Kidney capillary endothelial cell (primary cell): ENCODE measurements at regions not wholly inside any gene's neighbourhood (a gene's known extent, or its start where the extent isn't known, plus 50 kb on each side); places are given as distances from the start of the nearest gene placed in this dataset.

ENCODE experiments used
- DNase-seq: peaks from one replicate; pipeline ENCODE4 v3.0.0-alpha.2; 2018; ENCODE audit warnings: low spot score

DNA sequence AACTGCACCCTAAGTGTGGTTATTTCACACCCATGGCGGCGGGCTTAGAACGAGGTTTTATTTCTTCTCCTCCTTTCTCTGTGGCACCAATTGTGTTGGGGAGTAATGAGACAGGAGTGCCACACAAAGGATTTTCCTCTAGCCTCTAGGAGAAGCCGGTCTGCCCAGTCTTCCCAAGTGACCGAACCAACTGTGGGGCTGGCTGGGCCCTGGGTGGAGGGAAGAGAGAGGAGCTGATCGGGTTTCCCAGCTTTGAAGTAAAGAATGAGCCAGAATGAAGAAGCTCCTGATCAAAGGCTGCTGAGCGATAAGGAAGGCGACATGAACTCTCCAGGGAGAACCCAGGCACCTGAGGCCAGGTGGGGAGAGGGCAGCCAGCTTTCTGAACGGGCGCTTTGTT, 616.0 kb upstream of the BTBD3 start:
- DNase-seq = no peak

DNA sequence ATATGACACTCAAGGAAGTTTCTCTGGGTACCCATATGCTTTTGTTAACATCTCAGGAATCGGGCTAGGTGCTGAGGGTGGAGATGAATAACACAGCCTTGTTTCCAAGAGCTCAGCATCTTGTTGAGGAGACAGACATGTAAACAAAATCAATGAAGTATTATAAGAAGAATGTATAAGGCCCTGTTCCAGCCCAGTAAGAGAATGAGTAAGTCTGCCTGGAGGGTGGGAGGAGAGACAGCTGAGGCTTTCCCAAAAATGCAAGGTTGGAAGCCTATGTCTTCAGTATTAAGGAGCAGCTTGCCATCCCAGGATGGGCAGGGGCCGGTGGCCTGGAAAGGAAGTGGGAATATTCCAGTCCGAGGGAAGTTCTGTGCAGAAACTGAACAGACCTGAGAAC, 615.3 kb upstream of the BTBD3 start:
- DNase-seq = no peak

DNA sequence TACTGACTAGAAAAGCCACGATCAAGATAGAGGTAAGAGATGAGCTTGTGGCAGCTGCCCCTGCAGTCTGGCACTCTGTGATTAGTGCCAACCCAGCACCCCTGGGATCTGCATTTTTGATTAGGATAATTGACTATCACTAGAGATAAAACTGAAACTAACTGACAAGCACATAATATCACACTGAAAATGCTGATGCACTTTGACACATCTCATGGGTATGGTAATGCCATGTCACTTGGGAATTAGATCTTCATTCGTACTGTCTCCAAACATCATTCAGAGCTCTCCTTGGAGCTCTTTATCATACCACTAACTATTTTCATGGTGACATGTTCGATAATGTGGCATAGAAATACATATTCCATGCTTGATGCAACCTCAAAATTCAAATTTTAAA, 612.9 kb upstream of the BTBD3 start:
- no peak for DNase-seq

DNA sequence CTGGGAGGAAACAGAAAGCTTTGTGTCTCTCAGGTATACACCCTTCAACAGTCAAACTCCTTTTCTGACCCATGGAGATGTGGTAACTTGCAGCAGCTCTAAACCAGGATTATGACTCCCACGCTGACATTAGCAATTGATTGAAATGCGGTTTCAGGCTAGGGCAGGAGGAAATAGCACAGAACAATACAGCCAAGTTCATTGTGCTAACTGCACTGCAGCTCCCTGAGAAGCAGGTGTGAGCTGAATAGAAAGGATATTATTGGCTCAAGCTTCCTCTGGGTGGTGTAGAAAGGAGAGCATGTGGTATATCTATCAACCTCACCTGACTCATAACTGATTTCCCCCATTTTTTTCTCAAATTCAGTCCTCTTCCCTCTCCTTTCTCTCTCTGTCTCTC, 612.3 kb upstream of the BTBD3 start:
- DNase-seq = no peak

DNA sequence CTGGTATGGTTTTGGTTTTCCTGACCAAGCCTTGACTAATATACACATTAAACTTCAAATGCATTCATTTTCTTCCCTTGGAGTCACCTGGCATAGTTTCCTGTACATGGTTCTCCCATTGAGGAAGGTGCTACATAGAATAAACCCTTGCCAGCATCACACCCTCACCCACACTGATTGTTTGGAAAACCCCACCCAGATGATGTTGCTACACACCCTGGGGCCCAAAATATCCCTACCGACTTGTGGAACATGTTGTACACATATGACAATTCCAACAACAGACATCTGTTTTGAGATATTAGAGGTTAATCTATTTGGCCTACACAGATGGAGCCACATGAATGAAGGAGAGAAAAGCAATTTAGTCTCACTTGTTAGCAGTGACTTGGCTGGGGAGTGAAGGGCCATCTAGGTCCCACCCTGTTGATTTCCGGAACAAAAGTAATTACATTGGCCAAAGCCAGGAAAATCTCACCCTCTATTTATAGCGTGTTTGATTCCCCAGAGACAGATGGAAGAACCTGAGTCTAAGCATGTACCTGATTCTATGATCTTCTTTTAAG, 606.0 kb upstream of the BTBD3 start:
- DNase-seq = no peak

DNA sequence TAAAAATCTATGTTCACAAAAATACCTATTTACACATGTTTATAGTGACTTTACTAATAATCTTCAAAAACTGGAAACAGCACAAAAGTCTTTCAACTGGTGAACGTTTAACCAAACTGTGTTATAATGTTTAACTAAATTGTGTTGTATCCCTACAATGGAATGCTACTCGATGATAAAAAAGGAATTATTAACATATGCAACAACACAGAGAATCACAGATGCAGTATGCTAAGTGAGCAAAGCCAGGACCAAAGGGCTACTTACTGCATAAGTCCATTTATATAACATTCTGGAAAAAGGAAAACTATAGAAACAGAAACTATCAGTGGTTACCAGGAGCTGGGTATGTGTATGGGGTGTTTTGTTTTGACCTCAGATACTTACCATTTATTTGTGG, 602.2 kb upstream of the BTBD3 start:
- DNase-seq = no peak

DNA sequence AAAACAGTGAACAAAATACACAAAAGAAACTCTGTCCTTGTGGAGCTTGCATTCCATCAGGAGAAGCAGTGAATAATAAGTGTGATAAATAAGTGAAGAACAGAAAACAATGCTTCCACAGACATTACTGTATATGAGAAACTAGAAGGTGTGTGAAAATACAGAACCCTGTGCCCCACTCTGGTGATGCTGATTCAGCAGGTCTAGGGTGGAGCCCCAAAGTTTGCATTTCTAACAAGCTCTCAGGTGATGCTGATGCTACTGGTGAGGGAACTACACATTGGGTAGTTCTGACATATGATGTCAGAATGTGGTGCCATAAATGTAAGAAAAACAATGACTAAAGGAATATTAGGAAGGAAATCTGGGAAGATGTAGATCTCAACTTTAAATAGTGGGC, 601.4 kb upstream of the BTBD3 start:
- DNase-seq = no peak

DNA sequence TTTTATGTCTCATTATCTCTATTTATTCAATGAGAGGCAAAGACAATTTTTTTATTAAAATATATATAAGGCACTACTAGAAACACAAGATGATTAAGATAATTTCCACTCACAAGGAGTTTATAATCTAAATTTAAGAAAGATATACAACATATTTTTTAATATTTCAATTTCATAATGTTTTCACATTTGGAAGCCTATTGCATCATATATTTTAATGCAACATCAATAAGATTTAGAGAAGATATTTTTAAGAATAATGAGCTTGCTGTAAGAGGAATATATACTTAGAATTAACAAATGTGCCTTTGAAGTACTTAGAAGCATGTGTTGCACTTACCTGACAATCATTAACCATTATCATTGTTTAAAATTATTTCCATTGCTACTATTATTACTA, 597.7 kb upstream of the BTBD3 start:
- DNase-seq = no peak

DNA sequence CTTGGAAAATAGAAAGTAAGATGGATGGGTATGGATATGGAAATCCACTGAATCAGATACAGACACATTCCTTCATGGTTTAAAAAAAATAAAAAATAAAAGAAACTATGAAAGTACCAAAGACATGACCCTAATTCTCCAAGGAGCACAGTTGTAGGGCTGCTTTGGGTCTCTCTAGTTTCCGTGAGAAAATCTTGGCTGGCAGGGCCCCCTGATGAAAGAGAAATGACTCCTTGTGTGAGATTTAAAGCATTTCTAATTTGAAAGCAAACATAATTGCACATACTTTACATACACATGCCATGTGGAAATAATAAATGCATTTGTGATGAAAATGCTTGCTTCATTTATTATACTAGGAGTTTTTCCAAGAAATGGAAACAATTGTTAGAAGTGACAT, 593.9 kb upstream of the BTBD3 start:
- no peak for DNase-seq

DNA sequence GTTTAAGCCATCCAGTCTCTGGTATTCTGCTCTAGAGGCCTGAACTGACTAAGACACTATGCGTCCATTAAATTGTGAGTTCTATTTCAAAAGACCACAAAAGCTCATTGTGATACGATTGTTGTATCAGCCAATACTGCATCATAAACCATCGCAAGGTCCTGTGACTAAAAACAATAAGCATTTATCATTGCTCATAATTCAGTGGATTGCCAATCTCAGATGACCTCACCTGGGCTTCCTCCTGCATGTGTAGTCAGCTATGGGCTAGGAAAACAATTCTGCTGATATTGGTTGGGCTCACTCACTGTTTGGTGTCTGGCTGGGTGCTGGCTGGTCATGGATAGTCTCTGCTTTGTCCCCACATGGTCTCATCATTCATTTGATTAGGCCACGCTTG, 592.7 kb upstream of the BTBD3 start:
- DNase-seq = no peak

DNA sequence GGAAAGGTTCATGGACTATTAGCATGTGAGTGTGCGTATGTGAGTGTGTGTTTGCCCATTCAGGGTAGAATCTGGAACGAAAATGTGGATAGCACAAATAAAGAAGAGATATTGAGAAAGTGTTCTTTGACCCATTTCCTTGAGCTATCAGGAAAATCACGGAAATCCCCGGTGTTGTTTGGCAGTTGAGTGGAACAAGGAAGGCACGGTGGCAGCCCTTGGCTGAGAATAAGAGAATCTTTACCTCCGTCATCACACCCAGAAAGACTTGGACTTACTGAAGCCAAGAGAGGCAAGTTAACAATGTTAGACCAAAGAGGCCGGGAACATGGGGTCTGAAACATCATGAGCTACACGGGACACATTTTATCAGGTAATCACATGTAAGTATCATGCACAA, 588.9 kb upstream of the BTBD3 start:
- no peak for DNase-seq

DNA sequence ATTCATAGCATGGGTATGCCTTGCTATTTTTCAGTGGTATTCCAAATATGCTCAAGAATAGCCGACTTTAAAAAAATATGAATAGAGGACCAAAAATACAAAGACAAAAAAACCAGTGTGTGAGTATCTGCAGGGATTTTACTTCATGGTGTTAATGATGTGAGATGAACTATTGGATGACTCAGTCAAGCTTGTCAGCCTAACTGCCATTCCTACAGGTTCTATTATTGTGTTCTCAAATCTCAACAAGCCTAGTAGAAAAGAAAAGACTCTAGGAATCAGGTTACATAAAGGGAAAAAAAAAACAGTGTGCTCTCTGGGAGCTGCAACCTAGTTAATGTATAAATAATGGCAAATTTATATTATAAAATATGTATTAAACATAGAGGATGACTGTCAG, 588.4 kb upstream of the BTBD3 start:
- DNase-seq = no peak

DNA sequence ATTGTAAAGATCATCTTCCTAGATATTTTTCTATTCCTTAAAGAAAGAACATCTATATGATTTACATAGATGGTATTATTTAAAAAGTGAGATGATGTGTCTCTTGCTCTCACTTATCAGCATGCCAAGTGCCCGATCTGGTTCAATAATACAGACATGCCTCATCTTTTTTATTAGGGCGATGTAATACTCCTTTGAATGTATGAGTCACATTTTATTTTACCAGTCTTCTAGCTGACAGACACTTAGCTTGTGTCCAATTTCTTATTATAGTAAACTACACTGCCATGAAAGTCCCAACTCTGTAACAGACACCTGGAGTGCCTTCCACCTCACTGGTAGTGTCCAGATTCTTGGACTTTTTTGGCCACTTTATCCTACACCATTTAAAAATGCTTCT, 586.6 kb upstream of the BTBD3 start:
- DNase-seq = no peak

DNA sequence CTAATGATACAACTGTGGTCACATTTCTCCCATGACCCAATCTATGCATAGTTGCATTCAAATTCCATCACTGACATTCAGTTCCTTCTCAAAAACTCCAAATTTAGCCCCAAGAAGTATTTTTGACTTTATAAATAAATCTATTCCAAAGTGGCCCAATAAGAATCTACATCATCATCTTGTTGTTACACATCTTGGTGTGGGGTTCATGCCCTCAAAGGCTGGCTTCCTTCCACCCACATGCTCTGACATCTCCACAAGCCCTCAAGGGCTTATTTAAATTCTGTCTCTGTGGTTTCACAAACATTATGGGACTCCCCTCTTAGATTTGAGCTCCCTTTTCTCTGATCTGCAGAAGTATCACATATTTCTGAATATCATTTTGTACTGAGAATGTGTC, 585.3 kb upstream of the BTBD3 start:
- DNase-seq = no peak

DNA sequence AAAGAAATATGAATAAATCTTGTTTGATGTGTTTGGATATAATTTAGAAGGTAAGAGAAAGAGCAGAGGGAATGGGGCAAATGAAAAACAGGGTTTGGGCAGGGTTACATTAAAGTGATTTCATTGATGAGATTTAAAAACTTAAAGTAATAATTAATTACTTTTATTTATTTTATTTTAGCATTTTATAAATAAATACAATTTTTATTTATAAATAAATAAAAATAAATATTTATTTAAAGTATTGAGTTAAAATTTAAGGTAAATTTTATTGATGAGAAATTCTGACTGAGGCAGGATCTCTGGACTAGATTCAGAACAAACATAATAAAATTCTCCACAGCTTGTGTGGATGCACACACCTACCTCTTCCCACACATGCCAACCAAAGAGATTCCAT, 584.1 kb upstream of the BTBD3 start:
- DNase-seq = no peak

DNA sequence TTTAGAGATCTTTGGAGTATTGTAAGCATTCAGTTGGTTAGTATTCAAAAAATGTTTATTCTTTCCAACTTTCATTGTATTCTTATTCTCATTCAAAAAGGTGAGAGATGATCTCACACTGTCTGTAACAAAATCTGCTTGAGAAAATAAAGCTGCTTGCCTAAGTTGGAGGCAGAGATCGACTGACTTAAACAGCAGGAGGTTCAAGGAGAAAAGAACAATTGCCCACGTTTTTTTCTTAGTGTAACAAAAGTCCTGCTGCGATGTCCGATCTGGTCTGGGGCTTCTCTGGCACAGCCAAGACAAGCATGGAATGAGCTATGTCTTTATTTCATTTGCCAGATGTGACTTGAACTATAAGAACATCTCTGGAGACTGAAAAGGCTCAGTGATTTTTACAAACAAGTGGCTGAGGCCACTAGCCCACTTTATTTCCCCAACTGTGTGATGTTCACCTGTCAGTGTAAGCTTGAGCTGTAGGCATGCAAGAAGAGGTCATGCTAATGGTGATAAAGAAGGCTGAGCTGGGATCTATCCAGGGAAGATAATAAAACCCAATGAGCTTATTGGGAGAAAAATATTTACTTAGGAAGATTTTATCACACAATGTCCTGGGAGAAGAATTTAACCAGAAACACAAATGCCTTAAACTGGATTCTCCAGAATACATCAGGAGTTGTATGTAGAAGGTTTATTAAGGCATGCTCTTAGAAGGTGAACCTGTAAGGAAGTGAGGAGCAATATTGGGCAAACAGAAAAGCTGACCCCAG, 580.1 kb upstream of the BTBD3 start:
- no peak for DNase-seq

DNA sequence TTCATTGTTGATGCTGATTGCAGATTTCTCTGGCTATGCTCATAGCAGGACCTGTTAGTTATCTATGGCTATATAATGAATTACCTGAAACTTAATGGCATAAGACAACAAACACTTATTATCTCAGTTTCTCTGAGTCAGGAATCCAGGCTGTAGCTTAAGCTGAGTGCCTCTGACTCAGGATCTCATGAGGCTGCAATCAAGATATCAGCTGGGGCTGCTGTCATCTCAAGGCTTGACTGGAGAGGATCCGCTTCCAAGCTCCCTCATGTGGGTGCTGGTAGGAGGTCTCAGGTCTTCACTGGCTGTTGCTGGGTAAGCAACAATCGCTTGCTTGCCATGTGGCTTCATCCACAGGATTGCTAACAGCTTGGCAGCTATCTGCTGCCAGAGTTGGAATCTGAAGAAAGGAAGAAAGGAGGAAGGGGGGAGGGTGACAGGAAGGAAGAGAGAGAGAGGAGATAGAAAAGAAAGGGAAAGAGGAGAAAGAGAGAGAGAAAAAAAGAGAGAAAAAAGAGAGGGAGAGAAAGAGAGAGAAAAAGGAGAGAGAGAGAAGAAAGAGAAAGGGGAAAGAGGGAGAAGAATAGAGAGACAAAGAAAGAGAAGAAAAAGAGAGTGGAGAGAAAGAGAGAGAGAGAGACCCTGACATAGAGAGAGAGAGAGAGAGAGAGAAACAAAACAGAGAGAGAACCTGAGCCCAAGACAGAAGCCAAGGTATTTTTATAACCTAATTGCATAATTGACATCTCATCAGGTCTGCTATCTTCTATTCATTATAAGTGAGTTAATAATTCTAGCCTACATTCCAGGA, 579.0 kb upstream of the BTBD3 start:
- no peak for DNase-seq

DNA sequence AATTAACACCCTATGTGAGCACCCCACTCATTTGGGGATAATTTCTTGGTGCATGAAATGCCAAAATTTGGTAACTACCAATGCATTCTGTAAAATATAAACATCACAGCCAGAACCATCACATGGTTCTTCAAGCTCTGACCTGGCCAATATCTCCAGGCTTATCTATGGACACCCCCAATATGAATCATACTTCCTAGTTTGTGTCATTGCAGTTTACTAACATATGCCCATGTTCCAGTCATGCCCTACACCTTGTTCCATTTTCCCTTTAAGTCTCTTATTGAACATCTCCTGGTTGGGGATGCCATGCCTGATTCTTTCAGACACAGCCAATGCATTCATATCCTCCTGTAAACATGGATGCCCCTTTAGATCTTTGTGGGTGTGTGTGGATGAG, 572.8 kb upstream of the BTBD3 start:
- DNase-seq = no peak

DNA sequence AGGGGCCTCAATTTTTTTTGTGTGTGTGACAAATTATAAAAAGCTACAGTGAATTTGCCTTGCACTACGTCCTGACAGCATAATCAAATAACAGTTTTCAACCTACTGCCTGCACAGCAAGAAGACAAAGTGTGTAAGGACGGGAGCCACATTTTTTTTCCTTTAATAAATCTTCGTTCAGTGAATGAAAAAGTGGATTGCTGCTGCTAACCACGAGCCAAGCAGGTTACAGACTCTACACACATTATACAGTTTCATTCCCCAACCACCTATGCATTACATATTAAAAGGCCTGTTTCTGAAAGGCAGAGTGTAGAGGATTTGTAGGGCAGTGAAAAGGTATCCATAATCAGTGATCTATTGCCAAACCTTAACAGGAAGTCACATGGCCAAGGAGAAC, 570.0 kb upstream of the BTBD3 start:
- DNase-seq = no peak

DNA sequence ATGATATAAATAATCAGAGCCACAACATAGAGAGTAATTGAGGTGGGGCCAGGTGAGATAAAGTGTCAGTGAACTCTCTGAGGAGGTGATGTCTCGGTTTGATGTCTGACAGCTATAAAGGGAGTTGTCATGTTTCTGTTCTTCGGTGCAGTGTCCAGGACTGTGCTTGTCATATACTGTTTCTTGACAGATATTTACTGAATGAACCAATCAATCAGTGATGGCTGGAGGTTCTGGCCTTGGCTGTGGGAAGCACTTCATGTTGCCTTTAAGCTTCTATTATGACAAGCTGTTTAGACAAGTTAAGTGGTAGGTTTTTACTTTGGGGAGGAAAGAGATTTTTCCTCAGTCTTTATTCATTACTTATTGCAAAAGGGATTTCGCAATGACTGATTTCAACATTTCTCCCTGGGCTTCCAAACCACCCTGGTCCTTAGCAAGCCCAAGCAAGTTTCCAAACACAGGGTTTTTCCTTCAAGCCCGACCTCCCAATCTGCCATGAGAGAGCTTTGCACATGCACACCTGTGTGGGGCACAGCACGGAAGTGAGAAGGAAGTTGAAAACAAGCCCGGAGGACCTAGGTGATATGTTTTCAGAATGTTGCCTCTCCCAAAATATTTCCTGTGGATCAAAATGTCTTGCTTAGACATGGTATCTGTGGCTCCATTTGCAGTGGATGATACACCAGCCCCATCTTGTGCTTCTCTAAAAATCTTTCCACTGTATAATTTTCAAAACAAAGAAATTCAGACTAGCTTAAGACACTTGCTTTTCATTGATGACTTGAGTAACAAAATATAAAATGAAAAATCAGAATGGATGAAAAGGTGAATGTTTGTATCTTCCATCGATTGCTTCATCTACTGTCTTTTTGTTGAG, 567.3 kb upstream of the BTBD3 start:
- no peak for DNase-seq

DNA sequence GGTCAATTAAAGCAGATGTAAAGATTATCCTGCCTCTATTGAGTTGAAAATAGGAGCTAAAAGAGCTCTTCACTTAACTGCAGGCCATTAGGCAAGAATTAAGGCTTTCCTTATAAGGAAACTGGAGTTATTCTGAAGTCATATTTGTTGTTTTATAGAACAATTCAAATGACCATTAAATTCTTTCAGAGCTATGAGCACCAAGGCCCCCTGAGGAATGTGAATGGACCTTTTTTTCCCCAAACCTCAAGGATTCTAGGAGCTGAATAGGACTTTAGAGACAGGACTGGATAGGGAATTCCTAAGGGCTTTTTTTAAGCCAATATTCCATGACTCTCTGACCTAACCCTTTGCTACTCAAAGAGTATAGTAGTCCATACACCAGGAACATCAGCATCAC, 565.7 kb upstream of the BTBD3 start:
- DNase-seq = no peak

DNA sequence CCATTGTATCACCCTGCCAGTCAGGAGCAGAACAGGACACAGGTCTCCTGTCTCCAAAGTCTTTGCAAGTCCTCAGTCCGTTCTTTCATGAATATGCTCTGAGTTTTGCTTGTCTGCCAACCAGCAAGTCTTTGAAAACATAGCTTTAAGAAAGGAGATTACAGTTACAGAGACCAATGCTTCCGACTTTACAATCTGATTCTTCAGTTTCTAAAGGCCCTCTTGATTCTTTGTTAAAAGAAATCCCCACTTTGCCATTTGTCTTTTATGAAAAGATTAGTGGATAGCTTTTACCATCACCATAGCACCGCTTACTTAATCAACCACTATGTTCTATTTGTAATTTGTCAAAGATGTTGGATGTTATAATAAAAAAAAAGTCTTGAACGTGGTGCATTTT, 562.8 kb upstream of the BTBD3 start:
- no peak for DNase-seq

DNA sequence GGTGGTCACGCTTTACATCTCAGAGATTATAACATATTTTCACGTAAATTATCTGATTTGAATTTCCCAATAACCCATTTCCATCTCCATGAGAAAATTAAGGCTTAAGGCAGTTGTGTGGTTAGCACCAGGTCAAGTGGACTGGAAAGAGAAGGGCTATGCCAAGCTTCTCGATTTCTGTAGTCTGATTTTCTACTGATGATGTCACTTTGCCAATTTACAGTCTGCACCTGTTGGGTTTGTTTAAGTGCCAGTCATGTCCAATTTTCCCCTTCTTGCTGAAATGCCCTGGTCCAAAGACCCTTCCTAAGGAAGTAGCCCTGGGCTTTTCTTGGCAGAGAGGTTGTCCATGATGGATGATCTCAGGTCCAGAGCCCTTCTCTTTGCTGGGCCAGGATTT, 562.3 kb upstream of the BTBD3 start:
- no peak for DNase-seq
